Kidney (tissue), 13 donors: ENCODE measurements at regions not wholly inside any gene's neighbourhood (a gene's known extent, or its start where the extent isn't known, plus 50 kb on each side); places are given as distances from the start of the nearest gene placed in this dataset.
A peak's percentile ranks its signal among the peaks of the same experiment; 100 is the strongest.

ENCODE experiments used
- DNase-seq, 5 donors: peaks; one replicate each; pipeline ENCODE4 v3.0.0-alpha.2; 2013 to 2020
- FAIRE-seq: peaks from 2 replicates; lab custom pipeline; 2012; peaks lifted over from hg19 to GRCh38; lab: Jason Lieb, UNC
- H3K27ac ChIP-seq, 2 donors: one replicate each; pipeline ENCODE4 v1.7.0; 2013; ENCODE audit warnings: low read depth in 2 of 2, low read length in 2 of 2, inconsistent platforms in 1 of 2
- H3K27me3 ChIP-seq: one replicate; pipeline ENCODE4 v1.7.1; 2013; ENCODE audit warnings: low read length, inconsistent platforms; ENCODE audit not compliant: control insufficient read depth, insufficient read depth
- H3K36me3 ChIP-seq, 3 donors: one replicate each; pipeline versions ENCODE4 v1.7.0 to v1.7.1; 2013; ENCODE audit warnings: low read length in 3 of 3, control low read depth in 1 of 3, inconsistent platforms in 1 of 3; ENCODE audit not compliant: insufficient read depth in 3 of 3, control insufficient read depth in 2 of 3
- H3K4me1 ChIP-seq, 3 donors: one replicate each; pipeline versions ENCODE4 v1.7.0 to v1.7.1; 2013; ENCODE audit warnings: low read length in 3 of 3, inconsistent platforms in 1 of 3, low read depth in 1 of 3; ENCODE audit not compliant: control insufficient read depth in 2 of 3, insufficient read depth in 2 of 3
- H3K4me3 ChIP-seq, 3 donors: one replicate each; pipeline versions ENCODE4 v1.7.0 to v1.8.1; 2013; ENCODE audit warnings: low read length in 3 of 3, control low read depth in 1 of 3, inconsistent platforms in 1 of 3
- H3K9ac ChIP-seq, 3 donors: one replicate each; pipeline versions ENCODE4 v1.7.0 to v1.7.1; 2013; ENCODE audit warnings: low read length in 3 of 3, control low read depth in 1 of 3, inconsistent platforms in 1 of 3
- H3K9me3 ChIP-seq, 3 donors: one replicate each; pipeline versions ENCODE4 v1.7.0 to v1.7.1; 2013; ENCODE audit warnings: low read length in 3 of 3, control low read depth in 1 of 3, inconsistent platforms in 1 of 3; ENCODE audit not compliant: control insufficient read depth in 2 of 3, insufficient read depth in 1 of 3
- intact Hi-C: fragments of 100-400 bp; cut with DNase I; formaldehyde crosslinking; loops from one replicate; pipeline ENCODE4 v1.11.1; 2022
- TF ChIP-seq, protein P1 (sequence below): IDR thresholded peaks from 3 replicates; pipeline ENCODE4 v1.5.1; 2012; ENCODE audit warnings: mild to moderate bottlenecking, moderate library complexity, borderline replicate concordance; ENCODE audit not compliant: insufficient read depth; ENCODE audit errors: extremely low read depth
- donor health status: control.
- donor health status: control.
- donor health status: control.
- donor health status: control.
- donor health status: control.
- donor health status: DM: yes; HTN: yes; CAD: no.
- donor health status: Normal renal cell carcinoma (clear cell type).

DNA sequence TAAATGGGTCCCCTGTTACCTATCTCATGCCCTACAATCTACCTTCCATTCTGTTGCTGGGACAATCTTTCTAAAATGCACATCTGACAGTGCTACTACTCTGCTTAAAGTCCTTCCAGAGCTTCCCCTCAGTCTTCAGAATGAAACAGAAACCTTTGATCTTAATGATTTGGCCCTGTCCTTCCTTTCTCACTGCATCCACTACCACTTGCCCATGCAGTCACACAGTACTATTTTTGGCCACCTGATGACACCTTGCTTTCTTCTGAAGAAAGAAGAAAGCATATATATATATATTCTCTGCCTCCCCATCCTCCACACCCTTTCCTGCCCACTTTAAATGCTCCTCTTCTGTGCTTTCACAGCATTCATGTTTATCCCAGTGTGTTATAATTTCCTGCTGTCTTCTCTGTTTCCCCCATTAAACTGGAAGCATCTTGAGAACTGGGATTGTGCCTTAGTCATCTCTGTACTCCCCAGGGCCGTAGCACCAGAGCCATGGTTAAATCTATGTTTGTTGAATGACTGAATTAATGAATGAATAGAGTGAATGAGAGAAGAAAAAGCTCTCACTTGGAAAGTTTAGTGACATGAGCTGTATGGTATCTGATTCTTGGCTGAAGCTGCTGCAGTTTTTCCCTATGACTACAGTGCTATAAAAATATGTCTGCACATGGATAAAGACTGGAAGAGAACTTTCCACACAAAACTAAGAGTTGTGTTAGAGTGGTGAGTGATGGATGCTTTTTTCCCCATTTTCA is 56.2 kb downstream of the RTL9 start:
- TF ChIP-seq, protein P1, sequence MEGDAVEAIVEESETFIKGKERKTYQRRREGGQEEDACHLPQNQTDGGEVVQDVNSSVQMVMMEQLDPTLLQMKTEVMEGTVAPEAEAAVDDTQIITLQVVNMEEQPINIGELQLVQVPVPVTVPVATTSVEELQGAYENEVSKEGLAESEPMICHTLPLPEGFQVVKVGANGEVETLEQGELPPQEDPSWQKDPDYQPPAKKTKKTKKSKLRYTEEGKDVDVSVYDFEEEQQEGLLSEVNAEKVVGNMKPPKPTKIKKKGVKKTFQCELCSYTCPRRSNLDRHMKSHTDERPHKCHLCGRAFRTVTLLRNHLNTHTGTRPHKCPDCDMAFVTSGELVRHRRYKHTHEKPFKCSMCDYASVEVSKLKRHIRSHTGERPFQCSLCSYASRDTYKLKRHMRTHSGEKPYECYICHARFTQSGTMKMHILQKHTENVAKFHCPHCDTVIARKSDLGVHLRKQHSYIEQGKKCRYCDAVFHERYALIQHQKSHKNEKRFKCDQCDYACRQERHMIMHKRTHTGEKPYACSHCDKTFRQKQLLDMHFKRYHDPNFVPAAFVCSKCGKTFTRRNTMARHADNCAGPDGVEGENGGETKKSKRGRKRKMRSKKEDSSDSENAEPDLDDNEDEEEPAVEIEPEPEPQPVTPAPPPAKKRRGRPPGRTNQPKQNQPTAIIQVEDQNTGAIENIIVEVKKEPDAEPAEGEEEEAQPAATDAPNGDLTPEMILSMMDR = no peak
- intact Hi-C loops = loop anchor here (5.0 kb wide), 1 partner anchor 258 kb away; no protein-coding TSS in a partner anchor
- no peak for DNase-seq
- FAIRE-seq = no peak
- peaks cover 2% of the 10 kb centered on the region for H3K27me3 ChIP-seq
- no peak overlapping the region for H3K9ac ChIP-seq
- H3K36me3 ChIP-seq = no peaks in the 10 kb centered on the region
- H3K4me3 ChIP-seq = no peak overlapping the region
- H3K9me3 ChIP-seq = no peaks in the 10 kb centered on the region
- no peak overlapping the region for H3K27ac ChIP-seq
- no peaks in the 10 kb centered on the region for H3K4me1 ChIP-seq

- no peak overlapping the region for H3K27ac ChIP-seq
- intact Hi-C loops = no loop called here
- no peak overlapping the region for H3K9ac ChIP-seq
- no peaks in the 10 kb centered on the region for H3K9me3 ChIP-seq
- FAIRE-seq = no peak
- no peaks in the 10 kb centered on the region for H3K36me3 ChIP-seq
- TF ChIP-seq, protein P1 = no peak
- no peaks in the 10 kb centered on the region for H3K4me1 ChIP-seq
- DNase-seq = no peak
- peaks cover 2% of the 10 kb centered on the region for H3K27me3 ChIP-seq
- H3K4me3 ChIP-seq = no peak overlapping the region
These were observed 57.0 kb downstream of the RTL9 start for GRCh38 chrX:110415440-110416170.

DNA sequence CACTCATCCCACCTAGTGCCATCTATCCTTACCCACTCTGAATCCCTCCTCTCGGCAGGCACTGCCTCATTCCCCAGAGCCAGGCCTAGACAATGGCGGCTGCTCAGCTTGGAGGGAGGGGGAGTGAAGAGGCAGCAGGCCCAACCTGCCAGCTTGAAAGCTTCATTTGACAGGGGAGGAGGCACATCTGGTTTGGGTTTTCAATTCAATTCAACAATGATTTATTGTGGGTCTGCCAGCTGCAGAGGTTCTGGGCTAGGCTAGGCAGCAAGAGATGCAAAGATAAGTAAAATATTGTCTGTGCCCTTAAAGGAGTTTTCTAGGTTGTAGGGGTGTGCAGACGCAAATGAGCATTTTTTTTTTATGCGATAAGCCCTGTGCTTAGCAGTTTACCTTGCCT is 58.5 kb downstream of the RTL9 start:
- Histone ChIP-seq H3K4me1 (no peaks in the 10 kb centered on the region), H3K9ac (no peak overlapping the region), H3K27ac (no peak overlapping the region), H3K27me3 (peaks cover 7% of the 10 kb centered on the region), H3K4me3 (no peak overlapping the region), H3K36me3 (no peaks in the 10 kb centered on the region), H3K9me3 (no peaks in the 10 kb centered on the region)
- no peak for FAIRE-seq
- TF ChIP-seq, protein P1 = no peak
- peak in 3 of 5 donors; percentile 46 to 53 (median 47) for DNase-seq
- intact Hi-C loops = no loop called here
